Stimulated activated CD4-positive, alpha-beta T cell treated with anti-CD3 and anti-CD28 coated beads, TNF-alpha, amount 100 ng/mL, for 48 hours (primary cell): ENCODE measurements at regions not wholly inside any gene's neighbourhood (a gene's known extent, or its start where the extent isn't known, plus 50 kb on each side); places are given as distances from the start of the nearest gene placed in this dataset.
"Not testable (repeated sequence)": the region's sequence is repeated elsewhere in the genome, so short reads cannot be mapped to it uniquely, and the experiment has no call there.

Source experiments
- DNase-seq, 3 donors: peaks; one replicate each; pipeline ENCODE4 v3.0.0-alpha.2; 2020; ENCODE audit warnings: low read depth in 3 of 3

DNA sequence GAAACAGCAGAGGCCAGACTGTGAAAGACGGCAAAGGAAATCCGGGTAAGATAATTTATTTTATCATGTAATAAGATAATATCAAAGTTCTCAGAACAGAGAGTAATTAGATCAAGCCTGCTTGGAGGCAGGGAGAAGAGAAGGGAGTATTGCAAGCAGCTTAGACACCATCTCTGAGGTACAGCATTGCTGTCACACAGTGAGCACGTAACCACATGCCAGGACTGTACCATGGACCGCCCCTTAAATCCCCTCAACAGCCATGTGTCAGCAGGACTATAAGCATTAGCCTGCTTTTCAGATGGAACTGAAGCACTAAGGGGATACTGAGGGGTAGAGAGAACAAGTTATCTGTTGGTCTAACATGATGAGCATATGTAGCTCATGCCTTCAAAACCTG lies 141.5 kb downstream of the C6orf118 start:
- DNase-seq, result no peak

DNA sequence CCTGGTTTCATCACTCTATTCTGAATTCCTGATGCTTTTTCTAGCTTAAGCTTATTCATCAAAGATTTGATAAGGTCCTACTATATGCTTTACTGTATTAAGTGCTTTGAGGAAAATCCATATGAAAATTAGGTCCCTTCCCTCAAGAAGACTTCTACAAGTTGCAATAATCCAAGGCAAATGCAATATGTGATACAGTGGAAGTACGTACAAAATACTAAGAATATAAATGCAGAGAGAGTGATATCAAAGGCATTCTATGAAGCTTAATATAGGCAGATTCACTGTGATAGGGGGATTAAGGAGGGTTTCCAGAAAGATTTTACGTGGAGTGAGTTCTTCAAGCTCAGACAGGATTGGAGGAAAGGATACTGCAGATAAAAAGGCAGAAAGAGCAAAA lies 142.1 kb downstream of the C6orf118 start:
- no peak for DNase-seq

DNA sequence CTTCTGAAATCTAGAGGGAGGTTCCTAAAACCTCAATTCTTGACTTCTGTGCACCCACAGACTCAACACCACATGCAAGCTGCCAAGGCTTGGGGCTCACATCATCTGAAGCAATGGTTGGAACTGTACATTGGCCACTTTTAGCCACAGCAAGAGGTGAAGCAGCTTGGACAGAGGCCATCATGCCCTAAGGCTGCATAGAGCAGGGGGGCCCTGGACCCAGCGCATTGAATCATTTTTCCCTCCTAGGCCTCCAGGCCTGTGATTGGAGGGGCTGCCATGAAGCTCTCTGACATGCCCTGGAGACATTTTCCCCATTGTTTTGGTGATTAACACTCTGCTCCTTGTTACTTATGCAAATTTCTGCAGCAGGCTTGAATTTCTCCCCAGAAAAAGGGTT lies 145.9 kb downstream of the C6orf118 start:
- DNase-seq, result no peak

DNA sequence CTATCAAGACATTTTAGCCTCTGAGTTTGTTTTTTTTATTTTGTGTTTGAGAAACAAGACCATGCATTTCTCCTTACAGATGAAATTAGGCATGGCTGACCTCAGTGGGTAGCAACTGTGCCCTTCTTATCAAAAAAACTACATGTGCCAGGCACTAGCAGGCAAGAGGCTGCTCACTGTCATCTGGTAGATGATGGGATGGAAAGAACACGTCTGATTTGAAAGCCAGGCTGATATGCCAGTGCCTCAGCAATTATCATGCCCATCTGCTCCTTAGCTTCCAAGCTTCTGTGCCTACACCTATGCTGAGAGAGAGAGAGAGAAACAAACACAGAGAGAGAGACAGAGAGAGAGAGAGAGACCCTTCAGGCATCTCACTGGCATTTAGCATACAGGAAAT lies 149.9 kb downstream of the C6orf118 start:
- DNase-seq, result no peak

DNA sequence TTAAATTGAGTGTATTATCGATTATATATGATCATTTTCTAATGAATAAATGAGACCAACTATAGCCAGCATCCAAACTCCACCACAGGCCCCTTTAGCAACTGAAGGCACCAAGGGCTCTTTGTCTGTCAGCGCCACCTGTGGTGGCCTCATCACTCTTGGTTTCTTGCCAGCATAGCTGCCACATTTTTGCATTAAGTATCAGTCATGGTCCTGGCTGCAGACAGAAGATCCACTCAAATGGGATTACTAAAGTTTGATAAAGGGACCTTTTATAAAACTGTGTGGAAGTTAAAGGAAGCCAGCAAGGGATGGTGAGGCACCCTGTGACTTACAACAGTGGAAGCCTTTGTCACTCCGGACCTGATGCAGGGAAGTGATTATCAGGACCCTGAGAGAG lies 162.9 kb downstream of the C6orf118 start:
- DNase-seq, result no peak

DNA sequence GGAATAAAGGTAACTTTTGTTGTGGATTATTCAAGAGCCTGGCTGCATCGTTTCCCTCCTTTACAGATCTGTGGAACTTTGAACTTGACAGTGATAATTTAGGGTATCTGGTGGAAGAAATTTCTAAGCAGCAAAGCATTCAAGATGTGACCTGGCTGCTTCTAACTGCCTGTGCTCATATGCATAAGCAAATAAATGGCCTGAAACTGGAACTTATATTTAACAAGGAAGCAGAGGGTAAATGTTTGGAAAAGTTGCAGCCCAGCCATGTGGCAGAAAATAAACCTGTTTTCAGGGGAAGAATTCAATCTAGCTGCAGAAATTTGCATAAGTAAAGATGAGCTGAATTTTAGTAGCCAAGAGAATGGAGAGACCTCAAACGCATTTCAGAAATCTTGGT lies 173.5 kb downstream of the C6orf118 start:
- no peak for DNase-seq

DNA sequence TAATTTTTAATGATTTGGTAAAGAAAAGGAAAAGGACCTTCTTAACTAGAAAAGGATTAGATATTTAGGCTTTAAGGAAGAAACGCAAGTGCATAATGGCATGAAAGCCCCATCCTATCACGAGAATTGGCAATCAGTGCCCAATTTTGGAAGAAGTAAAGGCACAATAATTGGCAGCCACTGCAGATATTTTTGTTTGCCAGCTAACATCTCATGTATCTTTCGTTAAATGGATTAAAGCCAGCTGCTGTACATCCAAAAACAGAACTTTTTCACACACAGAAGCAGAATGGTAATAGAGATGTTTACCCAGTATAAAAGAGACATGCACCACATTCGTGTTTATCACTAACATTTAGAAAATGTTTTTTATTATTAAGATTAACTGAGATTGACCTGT lies 180.3 kb downstream of the C6orf118 start:
- no peak for DNase-seq

DNA sequence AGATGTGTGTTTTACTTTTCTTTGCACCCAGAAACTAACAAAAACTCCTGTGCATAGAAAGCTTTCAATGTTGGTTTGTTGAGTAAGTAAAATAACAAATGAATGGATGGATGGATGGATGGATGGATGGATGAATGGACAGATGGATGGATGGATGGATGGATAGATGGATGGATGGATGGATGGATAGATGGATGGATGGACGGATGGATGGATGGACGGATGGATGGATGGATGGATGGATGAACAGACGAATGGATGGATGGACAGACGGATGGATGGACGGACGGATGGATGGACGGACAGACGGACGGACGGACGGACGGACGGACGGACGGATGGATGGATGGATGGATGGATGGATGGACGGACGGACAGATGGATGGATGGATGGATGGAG lies 181.7 kb downstream of the C6orf118 start:
- DNase-seq, result not testable (repeated sequence)

DNA sequence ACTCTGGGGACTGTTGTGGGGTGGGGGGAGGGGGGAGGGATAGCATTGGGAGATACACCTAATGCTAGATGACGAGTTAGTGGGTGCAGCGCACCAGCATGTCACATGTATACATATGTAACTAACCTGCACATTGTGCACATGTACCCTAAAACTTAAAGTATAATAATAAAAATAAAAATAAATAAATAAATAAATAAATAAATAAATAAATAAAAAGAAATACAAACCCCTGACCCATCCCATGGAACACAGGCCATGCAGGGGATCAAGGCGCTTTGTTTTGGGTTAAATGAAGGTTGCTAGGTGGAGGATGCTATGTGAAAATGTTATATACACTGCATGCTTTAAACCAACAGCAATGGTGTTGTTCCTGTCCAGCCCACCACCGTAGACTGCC lies 184.7 kb downstream of the C6orf118 start:
- DNase-seq, result not testable (repeated sequence)

DNA sequence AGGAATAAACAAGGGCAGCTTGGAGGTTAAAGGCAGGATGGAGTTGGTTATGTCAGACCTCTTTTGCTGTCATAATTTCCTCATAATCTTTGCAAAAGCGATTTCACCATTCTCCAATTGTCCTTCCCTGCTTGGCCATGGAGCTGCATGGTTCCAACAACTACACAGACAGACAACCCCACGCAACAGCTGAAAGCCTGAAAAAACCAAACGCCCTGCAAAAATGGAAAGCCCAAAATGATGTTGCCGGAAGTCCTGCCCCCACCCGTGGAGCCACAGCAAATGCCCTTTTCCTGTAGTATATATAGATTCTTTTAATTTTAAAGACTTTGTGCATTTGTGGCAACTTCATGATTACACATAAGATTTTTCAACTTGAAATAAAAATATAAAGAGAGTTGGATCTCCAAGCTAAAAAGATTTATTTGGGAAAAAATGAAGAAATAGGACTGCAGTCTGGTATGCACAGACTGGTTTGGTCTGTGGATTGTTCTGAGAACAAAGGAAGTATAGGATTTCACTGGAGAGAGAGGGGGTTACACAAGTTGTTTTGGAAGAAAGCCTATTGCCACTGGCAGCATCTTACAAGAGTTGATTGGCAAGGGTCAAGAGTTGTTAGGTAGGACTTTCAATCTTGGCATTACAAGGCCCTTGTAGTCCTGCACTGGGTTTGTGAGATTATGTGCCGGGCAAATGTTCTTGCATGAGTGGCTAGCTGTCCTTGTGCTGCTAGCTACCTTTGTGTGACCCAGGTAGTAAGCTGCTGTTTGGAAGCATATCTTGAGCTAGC lies 190.0 kb downstream of the C6orf118 start:
- no peak for DNase-seq

DNA sequence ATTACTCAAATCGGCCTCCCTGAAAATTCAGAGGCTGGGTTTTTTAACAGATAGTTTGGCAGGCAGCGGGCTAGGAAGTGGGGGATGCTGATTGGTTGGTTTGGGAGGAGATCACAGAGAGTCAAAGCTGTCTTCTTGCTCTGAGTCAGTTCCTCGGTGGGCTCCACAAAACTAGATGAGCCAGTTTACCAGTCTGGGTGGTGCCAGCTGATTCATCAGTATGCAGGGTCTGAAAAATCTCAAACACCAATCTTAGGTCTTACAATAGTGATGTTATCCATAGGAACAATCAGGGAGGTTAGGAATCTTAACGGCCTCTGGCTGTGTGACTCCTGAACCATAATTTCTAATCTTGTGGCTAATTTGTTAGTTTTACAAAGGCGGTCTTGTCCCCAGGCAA lies 190.7 kb downstream of the C6orf118 start:
- no peak for DNase-seq

DNA sequence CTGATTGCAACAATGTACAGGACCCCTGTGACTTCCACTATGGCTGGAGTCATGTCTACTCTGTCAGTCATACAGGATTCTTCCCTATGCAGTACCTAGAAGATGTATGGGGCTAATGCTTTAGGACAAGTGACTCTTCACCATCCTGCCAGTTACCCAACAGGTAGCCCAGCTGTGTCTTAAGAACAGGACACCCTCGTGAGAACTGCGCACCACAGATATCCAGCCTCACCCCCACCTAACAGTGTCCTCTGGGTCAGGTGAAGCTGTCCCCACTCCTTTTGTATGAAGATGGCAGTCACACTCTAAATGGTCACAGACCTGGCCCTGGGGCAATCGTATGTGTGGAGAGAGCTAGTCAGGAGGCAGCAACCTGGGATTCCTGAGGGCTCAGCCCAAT lies 191.6 kb downstream of the C6orf118 start:
- no peak for DNase-seq

DNA sequence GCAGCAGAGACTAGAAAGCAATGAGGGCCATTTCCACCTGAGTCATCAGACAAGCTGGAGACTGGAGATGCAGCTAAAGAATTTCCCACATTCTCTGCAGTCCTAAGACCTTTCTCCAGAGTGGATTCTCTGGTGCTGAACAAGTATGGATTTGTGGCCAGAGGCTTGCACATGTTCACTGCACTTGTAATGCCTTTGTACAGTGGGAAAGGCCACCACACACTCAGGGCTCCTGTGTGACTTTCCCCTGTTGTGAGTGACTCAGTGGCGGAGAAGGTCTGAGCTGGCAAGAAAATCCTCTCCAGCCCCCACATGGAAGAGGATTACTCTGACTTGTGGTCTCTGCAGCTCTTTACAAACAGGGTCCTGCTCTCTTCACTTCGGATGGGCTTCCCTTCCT lies 192.3 kb downstream of the C6orf118 start:
- no peak for DNase-seq

DNA sequence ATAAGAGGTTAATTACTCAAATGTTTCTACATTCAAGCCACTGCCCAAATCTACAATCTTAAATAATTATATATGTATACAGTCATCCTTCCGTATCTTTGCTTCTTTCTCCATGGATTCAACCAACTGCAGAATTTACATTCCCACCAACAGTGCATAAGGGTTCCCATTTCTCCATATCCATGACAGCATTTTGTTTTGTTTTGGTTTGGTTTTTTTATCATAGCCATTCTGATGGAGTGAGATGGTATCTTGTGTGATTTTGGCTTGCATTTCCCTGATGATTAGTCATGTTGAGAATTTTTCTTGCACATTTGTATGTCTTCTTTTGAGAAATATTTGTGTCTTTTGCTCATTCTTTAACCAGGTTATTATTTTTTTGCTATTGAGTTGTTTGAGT lies 198.5 kb downstream of the C6orf118 start:
- no peak for DNase-seq

DNA sequence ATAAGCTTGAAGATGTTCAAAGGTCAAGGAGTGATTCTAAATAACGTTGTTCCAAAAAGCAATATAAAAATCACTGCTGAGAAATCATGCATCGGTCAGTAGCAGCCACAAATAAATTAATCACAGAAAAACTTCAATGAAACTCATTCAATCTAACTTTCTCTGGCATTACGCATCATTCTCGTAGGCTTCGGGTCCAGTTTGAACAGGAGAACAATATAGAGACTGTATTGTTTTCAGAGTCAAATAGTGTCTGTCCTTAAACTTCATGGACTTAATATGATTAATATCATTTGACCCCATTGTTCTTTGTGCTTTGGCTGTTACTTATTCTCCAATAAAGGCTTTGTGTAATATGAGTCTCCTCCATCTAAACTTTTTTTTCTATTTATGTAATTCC lies 200.4 kb downstream of the C6orf118 start:
- no peak for DNase-seq

DNA sequence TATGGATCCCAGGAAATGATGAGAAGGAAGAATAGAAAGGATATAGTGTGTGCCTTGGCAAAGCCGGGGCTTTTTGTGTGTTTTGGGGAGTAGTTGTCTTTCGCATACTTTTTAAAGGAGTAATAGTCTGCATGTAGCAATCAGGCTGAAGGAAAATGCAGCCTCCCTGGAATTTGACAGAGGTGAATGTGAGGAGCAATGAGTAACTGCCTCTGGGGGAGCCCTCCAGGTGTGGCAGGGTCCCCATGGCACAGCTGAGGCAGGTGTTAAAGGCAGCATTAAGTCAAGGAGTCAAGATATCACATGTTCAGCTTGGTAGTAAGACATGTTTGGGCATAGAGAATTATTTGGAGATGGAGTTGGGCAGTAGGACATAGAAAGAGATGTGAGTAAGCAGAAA lies 203.1 kb downstream of the C6orf118 start:
- no peak for DNase-seq

DNA sequence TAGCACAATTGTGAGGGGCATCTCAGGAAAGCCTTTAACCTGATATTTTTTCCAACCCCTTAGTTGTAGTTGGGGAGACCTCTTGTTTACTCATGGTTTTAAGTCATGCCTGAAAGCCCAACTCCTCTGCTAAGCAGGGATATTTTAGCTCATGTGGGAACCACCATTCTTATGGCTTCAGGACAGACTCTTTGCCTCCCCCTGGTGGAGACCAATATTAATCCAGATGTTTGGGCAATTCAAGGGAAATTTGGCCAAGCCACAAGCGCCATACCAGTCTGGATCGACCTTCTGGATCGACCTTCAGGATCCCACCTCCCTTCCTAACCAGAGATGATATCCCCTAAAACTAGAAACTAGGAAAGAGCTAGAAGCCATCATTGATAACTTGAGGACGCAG lies 211.2 kb downstream of the C6orf118 start:
- DNase-seq, result peak in 1 of 3 donors; percentile 1

DNA sequence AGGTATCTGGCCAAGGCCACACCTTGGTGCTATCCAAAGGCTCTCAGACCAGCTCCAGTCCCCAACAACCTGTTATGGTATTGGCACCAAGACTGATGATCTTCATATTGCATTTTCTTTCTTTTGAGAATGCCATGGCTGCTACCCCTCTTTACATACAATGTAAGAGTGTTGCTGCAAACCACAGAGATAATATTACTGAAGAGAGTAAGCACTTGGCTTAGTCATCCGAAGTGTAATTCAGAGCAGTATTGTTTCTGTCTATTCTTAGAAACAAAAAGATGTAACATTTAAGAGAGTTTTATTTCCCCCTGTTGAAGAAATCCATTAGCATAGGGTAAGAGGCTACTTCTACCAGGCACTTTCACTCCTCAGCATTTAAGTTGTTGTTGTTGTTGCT lies 212.5 kb downstream of the C6orf118 start:
- DNase-seq, result no peak

DNA sequence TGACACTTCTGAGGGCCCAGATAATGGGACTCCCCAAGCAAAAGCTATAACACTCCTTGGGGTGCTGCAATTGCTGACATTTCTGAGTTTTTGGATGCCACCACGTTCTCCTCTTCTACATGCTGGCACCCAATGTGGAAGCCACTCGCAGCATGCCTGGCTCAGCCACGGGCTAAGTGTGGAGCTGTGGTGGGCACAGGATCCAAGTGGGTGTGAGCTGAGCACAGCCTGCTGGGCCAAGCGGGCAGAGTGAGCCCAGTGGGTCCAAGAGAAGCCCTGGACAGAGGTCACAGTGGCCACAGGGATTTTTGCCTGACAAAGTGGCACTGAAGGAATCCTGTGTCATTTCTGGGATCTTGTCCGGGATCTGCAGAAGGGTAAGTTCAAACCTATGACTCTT lies 213.2 kb downstream of the C6orf118 start:
- DNase-seq, result no peak

DNA sequence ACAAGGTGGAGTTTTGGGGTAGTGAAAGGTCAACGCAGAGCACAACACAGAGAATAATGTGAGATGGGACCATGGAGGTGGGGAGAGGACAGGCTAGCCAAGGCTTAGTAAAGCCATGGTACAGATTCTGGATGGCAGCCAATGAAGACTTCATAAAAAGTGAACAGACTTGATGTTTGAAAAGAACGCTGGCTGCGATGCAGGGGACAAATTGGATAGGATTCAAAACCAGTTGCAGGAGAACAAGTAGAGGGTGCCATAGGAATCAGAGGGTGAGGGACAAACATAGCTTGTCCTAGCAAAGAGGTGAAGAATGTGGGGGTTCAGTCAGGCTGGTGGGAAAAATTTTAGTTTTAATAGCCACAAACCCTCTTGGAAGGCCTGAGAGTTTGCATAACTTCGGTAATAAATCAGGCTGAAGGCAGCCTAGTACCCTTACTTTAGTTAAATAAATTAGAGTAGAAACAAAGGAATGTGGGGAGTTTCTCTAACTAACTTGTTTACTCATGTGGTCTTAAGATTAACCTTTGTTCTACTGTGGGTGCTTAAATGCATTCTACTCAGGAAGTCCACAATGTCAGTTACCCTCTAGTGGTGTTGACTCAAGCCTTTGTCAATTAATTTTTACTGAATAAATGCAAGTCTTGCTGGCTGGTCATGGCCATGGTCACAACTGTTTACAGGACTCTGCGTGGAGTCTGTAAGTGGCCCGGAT lies 216.4 kb downstream of the C6orf118 start:
- no peak for DNase-seq

DNA sequence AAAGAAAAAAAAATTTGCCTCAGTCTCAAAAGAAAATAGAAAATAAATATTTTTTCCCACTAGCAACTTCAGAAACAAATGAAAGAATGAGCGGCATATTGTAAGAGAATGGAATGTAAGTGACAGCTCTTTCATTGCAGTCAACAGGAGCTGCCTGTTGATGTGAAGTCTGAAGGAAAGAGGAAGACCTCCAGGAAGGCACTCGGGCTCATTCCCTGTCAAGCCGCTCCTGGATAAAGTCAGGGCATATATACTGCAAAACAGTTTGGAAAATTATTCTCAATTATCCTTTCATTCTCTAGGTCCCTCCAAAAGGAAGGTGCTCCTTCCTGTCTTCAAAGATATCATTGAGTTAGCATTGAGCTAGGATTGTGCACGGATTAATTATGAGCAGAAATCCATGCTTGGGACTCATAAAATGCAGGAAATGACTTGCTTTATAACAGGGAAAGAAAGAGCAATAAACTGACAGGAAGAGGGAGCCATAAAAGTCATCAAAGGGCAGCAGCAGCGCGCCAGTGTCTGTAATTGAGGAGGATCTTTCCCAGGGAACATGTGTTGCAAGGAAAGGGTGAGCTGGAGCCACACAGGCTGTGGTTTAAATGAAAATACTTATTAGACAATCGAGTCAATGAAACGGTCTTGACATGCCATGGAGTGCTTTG lies 218.2 kb downstream of the C6orf118 start:
- no peak for DNase-seq

DNA sequence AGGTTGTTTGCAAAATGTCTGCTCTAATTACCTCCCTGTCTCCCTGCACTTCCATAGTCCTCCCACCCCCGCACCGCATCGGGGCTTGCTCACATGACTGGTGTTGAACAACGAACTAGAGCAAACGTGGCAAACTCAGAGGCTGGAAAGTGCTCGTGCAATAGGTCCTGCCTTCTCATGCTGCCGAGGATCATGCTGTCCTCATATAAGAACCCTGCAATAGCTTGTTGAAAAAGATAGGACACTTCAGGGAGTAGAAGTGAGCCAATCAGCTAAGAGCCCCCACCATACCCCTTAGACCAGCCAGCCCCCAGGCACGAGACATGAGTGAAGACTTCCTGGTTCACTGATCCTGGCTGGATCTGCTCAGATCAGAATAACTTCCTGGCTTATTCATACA lies 219.2 kb downstream of the C6orf118 start:
- DNase-seq, result no peak

DNA sequence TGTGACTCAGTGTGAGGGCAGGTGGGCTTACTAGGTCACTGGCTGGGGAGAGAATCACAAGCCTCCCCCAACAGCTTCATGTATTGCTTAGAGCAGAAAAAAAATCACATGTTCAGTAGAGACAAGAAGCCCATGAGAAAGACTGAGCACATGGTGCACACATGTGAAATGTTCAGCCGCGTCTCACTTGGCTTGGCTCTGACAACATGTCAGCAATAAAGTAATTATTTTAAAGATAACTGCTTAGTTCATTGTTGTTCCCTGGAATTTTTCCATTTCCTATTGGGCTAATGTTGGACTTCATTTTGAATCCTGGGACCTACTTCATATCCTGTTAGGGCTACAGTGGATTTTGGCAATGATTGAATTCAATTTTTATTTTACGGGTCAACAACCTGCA lies 222.6 kb downstream of the C6orf118 start:
- DNase-seq, result no peak
